ENCODE measurements at regions not wholly inside any gene's neighbourhood (a gene's known extent, or its start where the extent isn't known, plus 50 kb on each side); places are given as distances from the start of the nearest gene placed in this dataset.

DNA sequence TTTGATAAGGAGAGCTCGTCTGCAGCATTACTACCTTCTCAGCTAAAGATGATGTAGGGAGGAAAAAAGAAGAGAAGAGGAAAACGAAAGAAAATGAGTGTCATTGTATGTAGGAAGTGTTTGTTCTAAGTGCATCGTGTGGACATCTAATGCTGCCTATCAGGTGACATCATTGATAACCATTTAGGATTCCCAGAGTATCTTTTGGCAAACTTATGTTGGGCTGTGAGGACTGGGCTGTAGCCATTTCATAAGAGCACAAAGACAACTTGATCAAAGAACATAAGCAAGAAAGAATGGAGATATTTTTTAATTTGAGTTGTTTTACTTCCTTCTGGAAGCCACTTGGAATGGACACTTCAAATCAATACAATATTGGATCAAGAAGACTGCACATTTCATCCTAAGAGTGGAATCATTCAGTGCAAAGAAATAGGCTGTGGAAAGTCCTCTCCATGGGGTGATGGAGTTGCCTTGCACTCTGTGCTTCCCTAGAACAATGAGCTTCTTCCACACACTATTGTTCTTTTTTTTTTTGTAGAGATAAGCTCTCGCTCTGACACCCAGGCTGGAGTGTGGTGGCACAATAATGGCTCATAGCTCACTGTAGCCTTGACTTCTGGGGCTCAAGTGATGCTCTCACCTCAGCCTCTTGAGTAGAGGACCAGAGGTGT is 52.4 kb upstream of the UBL3 start:
- no peak for DNase-seq (ENCODE audit: low spot score)

DNA sequence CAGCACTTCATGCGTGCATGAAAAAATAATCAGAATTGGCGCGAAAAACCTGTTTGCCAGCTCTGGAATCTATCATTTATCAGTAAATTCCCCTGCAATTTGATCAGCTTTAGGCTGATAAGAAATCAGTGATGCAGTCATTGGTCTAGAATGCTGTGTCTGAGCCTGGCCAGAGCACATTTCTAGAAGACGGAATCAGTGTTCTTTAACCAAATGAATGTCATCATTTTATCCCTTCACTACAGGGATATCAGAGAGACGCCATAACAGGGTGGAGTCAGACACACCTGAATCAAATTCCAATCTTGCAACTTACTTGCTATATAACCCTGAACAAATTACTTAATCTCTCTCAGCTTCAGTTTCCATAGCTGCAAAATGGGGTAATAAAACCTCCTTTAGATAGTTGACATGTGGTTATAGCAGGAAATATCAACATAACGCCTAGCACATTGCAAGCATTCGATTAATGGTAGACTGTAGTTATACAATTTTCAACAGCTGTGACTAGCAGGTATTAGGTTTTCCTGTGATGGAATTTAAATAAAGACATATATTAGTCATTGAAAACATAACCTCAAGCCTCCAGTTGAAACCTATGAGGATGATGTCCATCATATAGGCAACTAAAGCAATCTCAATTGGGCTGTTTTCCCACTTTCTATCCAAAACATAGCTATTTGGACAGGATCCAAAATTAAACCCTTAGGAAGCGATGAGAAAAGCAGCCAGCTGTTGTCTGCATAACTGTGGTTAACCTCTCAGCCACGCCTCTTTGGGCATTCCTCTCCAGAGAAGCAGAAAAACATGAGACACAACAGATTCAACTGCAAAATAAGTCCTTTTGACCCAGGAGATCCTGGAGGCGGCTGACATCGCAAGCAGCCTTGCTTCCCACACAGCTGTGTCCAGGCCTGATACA is 51.6 kb upstream of the UBL3 start:
- DNase-seq (ENCODE audit: low spot score): peak; percentile 71

All from AG08396 (cell line).